Jurkat, Clone E6-1 (cell line): ENCODE measurements at regions not wholly inside any gene's neighbourhood (a gene's known extent, or its start where the extent isn't known, plus 50 kb on each side); places are given as distances from the start of the nearest gene placed in this dataset.

ENCODE experiments used
- DNase-seq: peaks from one replicate; pipeline ENCODE4 v3.0.0-alpha.2; 2011; ENCODE audit warnings: low read depth, low spot score
- H3K4me3 ChIP-seq: 2 replicates; pipeline ENCODE4 v1.5.1; 2011; ENCODE audit warnings: mild to moderate bottlenecking, low read length, control low read depth, moderate library complexity

- no peak for DNase-seq
- H3K4me3 ChIP-seq, result no peak overlapping the region
Measured at GRCh38 chr13:109874484-109875454, 88.4 kb upstream of the IRS2 start.

- DNase-seq, result no peak
Measured at GRCh38 chr13:109873351-109874123, 87.2 kb upstream of the IRS2 start.

DNA sequence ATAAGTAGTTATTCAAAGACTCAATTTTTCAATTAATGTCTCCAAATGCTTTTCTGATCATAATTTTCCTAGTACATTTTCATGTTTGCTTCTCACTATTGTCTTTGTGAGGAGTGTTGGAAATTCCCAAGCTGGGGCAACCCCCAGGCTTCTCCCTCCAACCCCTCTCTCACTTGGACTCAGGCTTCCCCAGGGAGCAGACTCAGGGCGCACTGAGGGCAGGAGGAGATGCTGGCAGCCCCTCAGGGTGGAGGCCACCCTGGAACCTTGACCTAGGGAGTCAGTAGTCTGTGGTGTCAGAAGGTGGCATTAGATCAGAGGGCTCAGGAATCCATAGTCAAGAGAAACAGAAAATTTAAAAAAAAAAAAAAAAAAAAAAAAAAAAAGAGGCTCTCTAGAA is 86.5 kb upstream of the IRS2 start:
- DNase-seq, result no peak
- H3K4me3 ChIP-seq, result no peak overlapping the region

More at GRCh38 chr13:109873351-109874123, 87.2 kb upstream of the IRS2 start:
- no peak overlapping the region for H3K4me3 ChIP-seq

- no peak for DNase-seq
- H3K4me3 ChIP-seq, result no peak overlapping the region
Measured at GRCh38 chr13:109870696-109871370, 84.5 kb upstream of the IRS2 start.

GRCh38 chr13:109870274-109870673 is 83.9 kb upstream of the IRS2 start:
- no peak for DNase-seq
- no peak overlapping the region for H3K4me3 ChIP-seq

DNA sequence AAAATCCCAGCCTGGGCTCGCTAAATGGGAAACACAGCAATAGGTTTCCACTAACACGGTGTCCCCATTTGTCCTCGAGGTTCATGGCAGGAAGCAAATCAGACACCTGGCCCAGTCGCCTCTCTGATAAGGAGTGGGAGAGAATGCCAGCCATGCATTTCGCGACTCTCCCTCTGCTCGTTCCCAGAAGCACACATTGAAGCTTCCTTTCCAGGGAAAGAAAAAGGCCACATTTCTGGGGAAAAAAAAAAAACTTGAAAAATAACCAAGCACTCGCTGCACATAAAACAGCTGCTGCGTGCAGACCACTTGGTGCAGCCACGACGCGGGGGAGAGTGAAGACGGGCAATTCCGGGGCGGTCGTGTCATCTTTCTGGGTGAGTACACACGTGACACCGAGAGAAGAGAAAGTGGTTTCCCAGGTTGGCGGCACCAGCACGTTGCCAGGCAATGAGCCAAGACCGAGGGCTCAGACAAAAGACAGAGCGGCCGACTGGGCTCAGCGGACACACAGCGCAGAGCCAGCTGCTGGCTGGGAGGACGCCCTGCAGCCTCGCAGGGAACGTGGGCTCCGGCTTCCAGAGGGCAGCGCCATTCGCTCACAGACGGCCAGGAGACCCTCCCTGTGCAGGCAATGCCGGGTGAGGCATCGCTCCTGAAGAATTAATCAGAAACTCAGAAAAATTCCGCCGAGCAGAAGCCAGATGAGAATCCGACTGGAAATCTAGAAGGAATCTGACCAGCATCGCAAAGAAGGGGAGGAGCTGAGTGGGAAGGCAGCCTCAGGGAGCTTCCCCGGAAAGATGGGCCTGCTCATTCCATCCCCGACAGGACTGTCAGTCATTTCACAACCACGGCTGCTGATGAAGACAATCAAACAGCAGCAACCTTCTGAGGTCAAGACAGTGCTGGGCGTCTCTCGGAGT is 83.2 kb upstream of the IRS2 start:
- DNase-seq, result no peak
- H3K4me3 ChIP-seq, result no peak overlapping the region

GRCh38 chr13:109868578-109869311 is 82.4 kb upstream of the IRS2 start:
- no peak overlapping the region for H3K4me3 ChIP-seq

GRCh38 chr13:109867766-109868165 is 81.4 kb upstream of the IRS2 start:
- DNase-seq, result no peak
- no peak overlapping the region for H3K4me3 ChIP-seq

More at GRCh38 chr13:109868578-109869311, 82.4 kb upstream of the IRS2 start:
- no peak for DNase-seq

GRCh38 chr13:109862627-109863026 is 76.2 kb upstream of the IRS2 start:
- DNase-seq, result no peak
- H3K4me3 ChIP-seq, result no peak overlapping the region

GRCh38 chr13:109859898-109860297 is 73.5 kb upstream of the IRS2 start:
- DNase-seq, result peak; percentile 7
- no peak overlapping the region for H3K4me3 ChIP-seq

GRCh38 chr13:109859216-109859835 is 72.9 kb upstream of the IRS2 start:
- no peak for DNase-seq
- H3K4me3 ChIP-seq, result no peak overlapping the region

DNA sequence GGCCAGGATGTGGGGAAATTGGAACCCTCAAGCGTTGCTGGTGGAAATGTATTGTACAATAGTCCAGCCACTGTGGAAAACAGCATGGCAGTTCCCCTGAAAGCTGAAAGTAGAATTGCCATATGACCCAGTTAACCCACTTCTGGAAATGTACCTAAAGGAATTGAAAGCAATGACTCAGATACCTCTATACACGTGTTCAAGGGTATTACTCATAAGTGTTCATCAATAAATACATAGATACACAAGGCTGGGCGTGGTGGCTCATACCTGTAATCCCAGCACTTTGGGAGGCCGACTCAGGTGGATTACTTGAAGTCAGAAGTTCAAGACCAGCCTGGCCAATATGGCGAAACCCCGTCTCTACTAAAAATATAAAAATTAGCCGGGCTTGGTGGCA is 71.9 kb upstream of the IRS2 start:
- DNase-seq, result no peak
- no peak overlapping the region for H3K4me3 ChIP-seq

GRCh38 chr13:109857803-109858202 is 71.4 kb upstream of the IRS2 start:
- no peak for DNase-seq
- H3K4me3 ChIP-seq, result no peak overlapping the region

DNA sequence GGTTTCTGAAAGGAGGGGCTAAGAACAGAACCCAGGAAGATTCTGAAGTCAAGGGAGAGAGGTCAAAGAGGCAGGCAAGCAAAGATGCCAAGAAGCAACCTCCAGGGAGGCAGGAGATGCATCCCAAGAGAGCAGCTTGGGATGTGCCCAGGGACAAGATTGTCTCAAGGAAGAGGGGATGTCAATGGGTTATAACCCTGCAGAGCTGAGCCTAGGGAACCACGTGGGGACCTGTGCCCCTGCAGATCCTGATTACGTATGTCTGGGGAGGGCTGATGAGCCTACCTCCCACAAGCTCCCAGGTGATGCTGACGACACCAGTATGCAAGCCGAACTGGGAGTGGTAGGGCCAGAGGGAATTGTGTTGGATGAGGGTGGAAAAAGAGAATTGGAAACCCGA is 70.9 kb upstream of the IRS2 start:
- H3K4me3 ChIP-seq, result no peak overlapping the region
- DNase-seq, result no peak

DNA sequence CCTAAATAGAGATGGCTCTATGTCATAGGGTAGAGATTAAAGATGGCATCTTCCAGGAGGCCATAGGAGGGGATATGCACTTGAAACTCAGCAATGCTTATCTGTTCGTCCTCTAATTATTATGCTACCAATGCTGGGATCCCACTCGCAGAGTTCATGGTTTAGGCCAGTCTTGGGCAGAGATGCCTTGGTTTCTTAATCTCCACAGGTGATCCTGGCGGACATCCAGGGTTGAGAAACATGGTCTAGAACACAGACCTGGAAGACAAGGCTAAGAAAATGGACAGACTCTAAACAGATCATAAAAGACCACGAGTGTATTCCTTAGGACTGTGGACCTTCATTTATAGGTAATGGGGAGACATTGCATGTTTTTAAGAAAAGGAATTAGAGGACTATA is 70.0 kb upstream of the IRS2 start:
- H3K4me3 ChIP-seq, result no peak overlapping the region
- no peak for DNase-seq

DNA sequence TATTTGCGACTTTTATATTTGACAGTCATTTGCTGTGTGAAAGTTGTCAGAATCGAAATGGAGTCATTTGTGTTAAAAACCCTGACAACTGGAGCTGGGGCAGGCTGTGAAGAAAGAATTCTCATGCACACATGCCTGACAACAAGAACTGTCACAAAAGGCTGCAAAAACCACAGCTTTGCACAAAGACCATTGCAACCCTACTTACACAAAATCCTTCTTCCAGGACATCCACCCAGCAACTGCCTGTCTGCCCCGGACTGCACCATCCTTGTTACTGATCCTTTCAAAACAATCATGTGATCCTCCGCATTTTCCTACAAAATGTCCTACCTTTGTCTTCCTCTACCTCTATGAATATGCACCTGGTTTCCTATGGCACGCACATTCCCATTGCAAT is 66.8 kb upstream of the IRS2 start:
- DNase-seq, result no peak
- H3K4me3 ChIP-seq, result no peak overlapping the region

DNA sequence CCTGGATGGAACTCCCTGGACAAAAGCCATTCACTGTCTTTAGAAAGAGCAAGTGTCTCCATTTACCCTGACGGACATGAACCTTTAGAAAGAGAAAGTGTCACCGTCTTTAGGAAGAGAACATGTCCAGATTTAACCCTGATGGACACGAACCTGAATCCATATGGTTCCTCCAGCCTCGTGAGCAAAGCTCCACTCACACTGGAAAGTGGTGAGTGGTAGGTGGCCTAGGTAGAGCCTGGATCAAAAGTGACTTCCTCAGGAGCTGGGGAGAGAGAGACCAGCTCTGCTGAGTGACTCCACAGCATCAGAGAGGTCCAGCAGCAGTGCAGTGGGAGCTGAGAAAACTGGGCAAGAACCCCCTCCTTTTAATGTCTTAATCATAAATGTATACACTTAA is 59.8 kb upstream of the IRS2 start:
- no peak for DNase-seq
- H3K4me3 ChIP-seq, result no peak overlapping the region

GRCh38 chr13:109844396-109844795 is 58.0 kb upstream of the IRS2 start:
- DNase-seq, result no peak
- no peak overlapping the region for H3K4me3 ChIP-seq
